DND-41 (cell line): ENCODE measurements at regions not wholly inside any gene's neighbourhood (a gene's known extent, or its start where the extent isn't known, plus 50 kb on each side); places are given as distances from the start of the nearest gene placed in this dataset.

Experiments used
- ATAC-seq: fragments of 200-7000 bp; cut with Tn5 transposase; 3 replicates; pipeline ENCODE4 v1.9.1; 2021; ENCODE audit warnings: low read depth; ENCODE audit not compliant: insufficient read depth
- DNase-seq: peaks from one replicate; pipeline ENCODE4 v3.0.0-alpha.2; 2020
- H2AFZ ChIP-seq: 2 replicates; pipeline ENCODE4 v1.6.0; 2012; ENCODE audit warnings: low read depth, low read length
- H3K27ac ChIP-seq: 2 replicates; pipeline ENCODE4 v1.5.1; 2012; ENCODE audit warnings: low read length, inconsistent platforms
- H3K27me3 ChIP-seq: fragments of 200-600 bp; sonication (generic); 2 replicates; pipeline ENCODE4 v1.6.0; 2012; ENCODE audit warnings: low read length, mild to moderate bottlenecking, inconsistent platforms; ENCODE audit not compliant: insufficient read depth, poor library complexity
- H3K36me3 ChIP-seq: 2 replicates; pipeline ENCODE4 v1.5.1; 2012; ENCODE audit warnings: low read length, inconsistent platforms; ENCODE audit not compliant: insufficient read depth
- H3K4me1 ChIP-seq: 2 replicates; pipeline ENCODE4 v1.5.1; 2012; ENCODE audit warnings: mild to moderate bottlenecking, low read length; ENCODE audit not compliant: insufficient read depth
- H3K4me2 ChIP-seq: 2 replicates; pipeline ENCODE4 v1.6.0; 2012; ENCODE audit warnings: mild to moderate bottlenecking, moderate library complexity, low read length, inconsistent platforms; ENCODE audit not compliant: insufficient read depth
- H3K4me3 ChIP-seq, 2 experiments: fragments of 200-600 bp in 1 of 2; shearing (Covaris generic) in 1 of 2; 2 replicates each; pipeline ENCODE4 v1.5.1; 2012 to 2016; ENCODE audit warnings: inconsistent platforms in 2 of 2, low read length in 2 of 2, mild to moderate bottlenecking in 2 of 2, low read depth in 1 of 2, moderate library complexity in 1 of 2
- H3K79me2 ChIP-seq: 2 replicates; pipeline ENCODE4 v1.6.0; 2012; ENCODE audit warnings: low read length, inconsistent platforms; ENCODE audit not compliant: insufficient read depth
- H3K9ac ChIP-seq: 2 replicates; pipeline ENCODE4 v1.6.0; 2012; ENCODE audit warnings: low read depth, mild to moderate bottlenecking, inconsistent platforms, low read length, moderate library complexity
- H3K9me3 ChIP-seq: 2 replicates; pipeline ENCODE4 v1.5.1; 2012; ENCODE audit warnings: low read length, moderate library complexity, mild to moderate bottlenecking, inconsistent platforms; ENCODE audit not compliant: insufficient read depth, severe bottlenecking
- H4K20me1 ChIP-seq: 2 replicates; pipeline ENCODE4 v1.6.0; 2012; ENCODE audit warnings: low read length; ENCODE audit not compliant: insufficient read depth
- EZH2 ChIP-seq: IDR thresholded peaks from 3 replicates; pipeline ENCODE4 v1.6.1; 2012; ENCODE audit warnings: borderline replicate concordance, low read depth, mild to moderate bottlenecking, moderate library complexity, low read length, inconsistent platforms; ENCODE audit not compliant: severe bottlenecking
- TF ChIP-seq, protein P1 (sequence below): IDR thresholded peaks from 2 replicates; pipeline ENCODE4 v1.5.1; 2012; ENCODE audit warnings: borderline replicate concordance, low read length, moderate library complexity, mild to moderate bottlenecking; ENCODE audit not compliant: poor library complexity, severe bottlenecking; ENCODE audit errors: extremely low read depth

DNA sequence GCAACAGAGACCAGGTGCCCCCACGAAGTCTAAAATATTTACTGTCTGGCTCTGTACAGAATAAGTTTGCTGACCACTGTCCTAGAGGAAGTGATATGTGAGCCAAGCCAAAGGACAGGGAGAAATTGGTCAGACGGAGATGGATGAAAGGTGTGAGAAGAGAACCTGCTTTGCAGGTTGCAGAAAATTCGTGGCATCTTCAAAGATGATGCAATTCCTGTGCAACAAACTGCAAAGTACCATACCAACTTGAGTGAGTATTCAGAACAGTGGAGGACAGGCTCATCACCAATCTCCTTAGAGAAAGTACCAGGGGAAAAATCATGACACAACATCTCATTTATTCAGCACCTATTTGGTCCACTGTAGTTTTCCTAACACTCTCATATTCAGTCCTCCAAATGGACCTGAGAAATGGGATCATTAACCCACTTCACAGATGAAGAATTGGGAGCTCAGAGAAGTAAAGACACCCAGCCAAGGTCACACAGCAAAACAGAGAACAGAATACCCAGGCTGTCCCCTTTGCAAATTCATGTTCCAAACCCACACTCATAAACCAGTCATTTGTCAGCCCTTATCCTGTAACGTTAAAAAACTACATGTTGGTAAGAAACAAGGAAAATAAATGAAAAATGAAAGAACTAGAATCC is 536.8 kb downstream of the MIAT start:
- no peak overlapping the region for H2AFZ ChIP-seq
- H3K79me2 ChIP-seq, result no peaks in the 10 kb centered on the region
- H3K27me3 ChIP-seq, result no peaks in the 10 kb centered on the region
- ATAC-seq, result no peak
- H3K36me3 ChIP-seq, result no peaks in the 10 kb centered on the region
- H3K27ac ChIP-seq, result no peak overlapping the region
- H4K20me1 ChIP-seq, result no peaks in the 10 kb centered on the region
- DNase-seq, result no peak
- H3K4me3 ChIP-seq, result no peak overlapping the region
- no peaks in the 10 kb centered on the region for H3K4me1 ChIP-seq
- no peaks in the 10 kb centered on the region for H3K9me3 ChIP-seq
- no peak overlapping the region for H3K4me2 ChIP-seq
- no peak overlapping the region for H3K9ac ChIP-seq
- TF ChIP-seq, protein P1, sequence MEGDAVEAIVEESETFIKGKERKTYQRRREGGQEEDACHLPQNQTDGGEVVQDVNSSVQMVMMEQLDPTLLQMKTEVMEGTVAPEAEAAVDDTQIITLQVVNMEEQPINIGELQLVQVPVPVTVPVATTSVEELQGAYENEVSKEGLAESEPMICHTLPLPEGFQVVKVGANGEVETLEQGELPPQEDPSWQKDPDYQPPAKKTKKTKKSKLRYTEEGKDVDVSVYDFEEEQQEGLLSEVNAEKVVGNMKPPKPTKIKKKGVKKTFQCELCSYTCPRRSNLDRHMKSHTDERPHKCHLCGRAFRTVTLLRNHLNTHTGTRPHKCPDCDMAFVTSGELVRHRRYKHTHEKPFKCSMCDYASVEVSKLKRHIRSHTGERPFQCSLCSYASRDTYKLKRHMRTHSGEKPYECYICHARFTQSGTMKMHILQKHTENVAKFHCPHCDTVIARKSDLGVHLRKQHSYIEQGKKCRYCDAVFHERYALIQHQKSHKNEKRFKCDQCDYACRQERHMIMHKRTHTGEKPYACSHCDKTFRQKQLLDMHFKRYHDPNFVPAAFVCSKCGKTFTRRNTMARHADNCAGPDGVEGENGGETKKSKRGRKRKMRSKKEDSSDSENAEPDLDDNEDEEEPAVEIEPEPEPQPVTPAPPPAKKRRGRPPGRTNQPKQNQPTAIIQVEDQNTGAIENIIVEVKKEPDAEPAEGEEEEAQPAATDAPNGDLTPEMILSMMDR, result no peak
- no peak for TF ChIP-seq EZH2

DNA sequence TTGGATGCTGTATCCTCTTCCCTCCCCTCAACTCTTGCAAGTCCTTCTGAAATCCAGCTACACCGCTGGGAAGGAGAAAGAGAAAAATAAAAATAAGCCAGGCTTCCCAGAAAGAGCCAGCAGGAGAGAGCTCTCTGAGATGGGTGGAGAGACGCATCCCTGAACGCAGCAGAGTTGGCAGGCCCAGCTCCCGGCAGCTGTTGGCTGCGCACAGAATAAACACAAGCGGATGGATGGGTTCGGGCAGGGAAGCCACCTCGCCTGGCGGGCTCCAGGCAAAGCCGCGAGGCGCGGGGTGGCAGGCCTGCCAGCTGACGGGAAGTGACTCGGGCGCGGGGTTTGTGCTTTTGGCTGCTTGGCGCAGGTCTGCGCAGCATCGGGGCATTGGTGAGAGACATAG is 537.7 kb downstream of the MIAT start:
- Histone ChIP-seq H3K36me3 (no peaks in the 10 kb centered on the region), H3K9me3 (no peaks in the 10 kb centered on the region), H3K4me1 (no peaks in the 10 kb centered on the region), H4K20me1 (no peaks in the 10 kb centered on the region), H3K9ac (no peak overlapping the region), H3K27ac (no peak overlapping the region), H3K4me2 (no peak overlapping the region), H2AFZ (no peak overlapping the region), H3K79me2 (no peaks in the 10 kb centered on the region), H3K27me3 (no peaks in the 10 kb centered on the region), H3K4me3 (no peak overlapping the region)
- TF ChIP-seq, protein P1, result no peak
- TF ChIP-seq EZH2, result no peak
- DNase-seq, result no peak
- ATAC-seq, result no peak

DNA sequence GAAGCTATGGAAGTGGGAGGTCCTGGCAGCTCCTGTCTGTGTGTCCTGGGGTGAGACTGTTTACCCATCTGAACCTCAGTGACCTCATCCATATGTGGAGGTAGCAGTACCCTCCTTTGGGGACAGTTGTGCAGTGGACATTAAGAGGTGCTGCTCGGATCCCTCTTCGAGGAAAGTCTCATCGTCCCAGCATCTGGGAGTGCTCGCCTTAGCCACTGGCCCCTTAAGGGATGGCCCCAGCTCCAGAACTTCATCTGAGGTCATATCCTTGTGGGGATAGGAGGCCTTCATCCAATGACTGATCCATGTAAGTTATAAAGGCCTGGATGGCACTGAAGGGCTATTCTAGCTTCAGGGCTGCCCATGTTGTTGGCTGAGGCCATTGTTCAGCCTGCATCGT is 538.1 kb downstream of the MIAT start:
- no peaks in the 10 kb centered on the region for H3K9me3 ChIP-seq
- ATAC-seq, result no peak
- no peak overlapping the region for H3K4me2 ChIP-seq
- H4K20me1 ChIP-seq, result no peaks in the 10 kb centered on the region
- no peaks in the 10 kb centered on the region for H3K27me3 ChIP-seq
- H3K9ac ChIP-seq, result no peak overlapping the region
- no peaks in the 10 kb centered on the region for H3K36me3 ChIP-seq
- no peak overlapping the region for H3K4me3 ChIP-seq
- no peak for DNase-seq
- no peaks in the 10 kb centered on the region for H3K4me1 ChIP-seq
- no peak overlapping the region for H3K27ac ChIP-seq
- TF ChIP-seq, protein P1, result no peak
- TF ChIP-seq EZH2, result no peak
- H2AFZ ChIP-seq, result no peak overlapping the region
- no peaks in the 10 kb centered on the region for H3K79me2 ChIP-seq

DNA sequence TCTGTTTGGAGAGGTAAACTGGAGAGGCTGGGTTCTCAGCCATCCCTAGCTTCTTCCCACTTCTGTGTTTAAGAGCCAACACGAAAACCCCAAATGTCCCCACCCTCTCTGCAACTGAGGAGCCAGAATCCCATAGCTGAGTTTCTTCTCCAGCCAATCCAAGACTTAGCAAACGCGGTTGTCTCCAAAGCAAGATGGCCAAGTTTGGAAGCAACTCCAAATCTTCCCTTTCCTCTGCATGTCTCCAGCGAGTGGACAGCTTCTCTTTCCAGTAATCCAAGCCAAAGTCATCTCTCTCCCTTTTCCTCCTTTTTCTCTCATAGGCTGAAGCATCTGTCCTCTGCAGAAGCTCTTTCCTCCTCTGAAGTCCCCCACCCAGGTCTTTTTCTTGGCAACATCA is 539.2 kb downstream of the MIAT start:
- Histone ChIP-seq H3K9ac (no peak overlapping the region), H3K27me3 (no peaks in the 10 kb centered on the region), H3K27ac (no peak overlapping the region), H2AFZ (no peak overlapping the region), H3K36me3 (no peaks in the 10 kb centered on the region), H3K9me3 (no peaks in the 10 kb centered on the region), H3K4me2 (no peak overlapping the region), H3K4me1 (no peaks in the 10 kb centered on the region), H3K79me2 (no peaks in the 10 kb centered on the region), H3K4me3 (no peak overlapping the region), H4K20me1 (no peaks in the 10 kb centered on the region)
- DNase-seq (no peak), ATAC-seq (no peak)
- TF ChIP-seq, protein P1, result no peak
- no peak for TF ChIP-seq EZH2
